ENCODE measurements at regions not wholly inside any gene's neighbourhood (a gene's known extent, or its start where the extent isn't known, plus 50 kb on each side); places are given as distances from the start of the nearest gene placed in this dataset.

DNA sequence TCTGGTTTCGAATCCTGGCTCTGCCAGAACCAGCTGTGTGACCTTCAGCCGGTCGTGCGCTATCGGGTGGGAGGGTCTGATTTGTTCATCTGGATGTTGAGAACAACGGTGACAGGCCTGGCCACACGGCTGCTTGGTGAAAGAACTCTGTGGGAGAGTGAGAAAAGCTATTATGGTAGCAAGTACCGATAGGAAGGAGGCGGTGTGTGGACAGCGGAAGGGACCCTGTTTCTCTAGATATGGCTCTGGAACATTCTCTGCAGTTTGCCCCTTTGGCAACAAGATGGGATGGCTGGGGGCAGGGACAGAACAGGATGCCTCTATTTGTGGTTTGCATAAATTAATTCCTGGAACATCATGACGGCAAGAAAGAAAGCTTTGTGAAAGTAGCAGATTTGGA lies 347.3 kb downstream of the AACS start (continued):
- TF ChIP-seq, protein P1, sequence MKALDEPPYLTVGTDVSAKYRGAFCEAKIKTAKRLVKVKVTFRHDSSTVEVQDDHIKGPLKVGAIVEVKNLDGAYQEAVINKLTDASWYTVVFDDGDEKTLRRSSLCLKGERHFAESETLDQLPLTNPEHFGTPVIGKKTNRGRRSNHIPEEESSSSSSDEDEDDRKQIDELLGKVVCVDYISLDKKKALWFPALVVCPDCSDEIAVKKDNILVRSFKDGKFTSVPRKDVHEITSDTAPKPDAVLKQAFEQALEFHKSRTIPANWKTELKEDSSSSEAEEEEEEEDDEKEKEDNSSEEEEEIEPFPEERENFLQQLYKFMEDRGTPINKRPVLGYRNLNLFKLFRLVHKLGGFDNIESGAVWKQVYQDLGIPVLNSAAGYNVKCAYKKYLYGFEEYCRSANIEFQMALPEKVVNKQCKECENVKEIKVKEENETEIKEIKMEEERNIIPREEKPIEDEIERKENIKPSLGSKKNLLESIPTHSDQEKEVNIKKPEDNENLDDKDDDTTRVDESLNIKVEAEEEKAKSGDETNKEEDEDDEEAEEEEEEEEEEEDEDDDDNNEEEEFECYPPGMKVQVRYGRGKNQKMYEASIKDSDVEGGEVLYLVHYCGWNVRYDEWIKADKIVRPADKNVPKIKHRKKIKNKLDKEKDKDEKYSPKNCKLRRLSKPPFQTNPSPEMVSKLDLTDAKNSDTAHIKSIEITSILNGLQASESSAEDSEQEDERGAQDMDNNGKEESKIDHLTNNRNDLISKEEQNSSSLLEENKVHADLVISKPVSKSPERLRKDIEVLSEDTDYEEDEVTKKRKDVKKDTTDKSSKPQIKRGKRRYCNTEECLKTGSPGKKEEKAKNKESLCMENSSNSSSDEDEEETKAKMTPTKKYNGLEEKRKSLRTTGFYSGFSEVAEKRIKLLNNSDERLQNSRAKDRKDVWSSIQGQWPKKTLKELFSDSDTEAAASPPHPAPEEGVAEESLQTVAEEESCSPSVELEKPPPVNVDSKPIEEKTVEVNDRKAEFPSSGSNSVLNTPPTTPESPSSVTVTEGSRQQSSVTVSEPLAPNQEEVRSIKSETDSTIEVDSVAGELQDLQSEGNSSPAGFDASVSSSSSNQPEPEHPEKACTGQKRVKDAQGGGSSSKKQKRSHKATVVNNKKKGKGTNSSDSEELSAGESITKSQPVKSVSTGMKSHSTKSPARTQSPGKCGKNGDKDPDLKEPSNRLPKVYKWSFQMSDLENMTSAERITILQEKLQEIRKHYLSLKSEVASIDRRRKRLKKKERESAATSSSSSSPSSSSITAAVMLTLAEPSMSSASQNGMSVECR (CRISPR knock-in tag; IDR thresholded peaks at IDR 0.05; ENCODE audit: borderline replicate concordance), result no peak
- TF ChIP-seq NFATC4 (CRISPR knock-in tag; IDR thresholded peaks at IDR 0.05), result no peak

DNA sequence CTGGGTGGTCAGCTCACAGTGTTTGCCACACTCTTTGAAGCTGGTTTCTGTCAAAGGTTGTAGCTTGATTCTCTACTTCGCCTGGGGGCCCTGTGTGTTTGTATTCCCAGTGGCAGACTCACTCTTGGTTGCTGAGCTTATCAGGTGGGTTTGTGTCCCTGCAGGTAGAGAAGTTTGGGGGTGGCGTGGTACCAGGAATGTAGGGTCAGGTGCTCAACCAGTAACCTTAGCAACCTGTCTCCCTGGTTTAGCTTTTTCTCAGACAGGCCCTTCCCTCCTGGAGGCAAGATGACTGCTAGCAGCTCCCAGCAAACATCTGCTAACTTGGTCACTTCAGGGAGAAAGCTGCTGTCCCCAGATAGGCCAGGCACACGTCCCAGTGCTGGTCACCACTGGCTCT lies 352.2 kb downstream of the AACS start:
- H3K4me1 Mint-ChIP-seq, result peaks cover 15% of the 10 kb centered on the region
- H3K9me3 Mint-ChIP-seq, result peaks cover 37% of the 10 kb centered on the region
- ATAC-seq, result no peak
- H3K27me3 Mint-ChIP-seq (ENCODE audit: low read depth), result no peaks in the 10 kb centered on the region
- TF ChIP-seq ZNF416 (CRISPR knock-in tag; IDR thresholded peaks at IDR 0.05) (no peak), GTF2I (CRISPR knock-in tag; conservative IDR thresholded peaks at IDR 0.05) (no peak), ZNF138 (CRISPR knock-in tag; conservative IDR thresholded peaks at IDR 0.05) (no peak), EMX1 (CRISPR knock-in tag; IDR thresholded peaks at IDR 0.05) (no peak), OVOL2 (CRISPR knock-in tag; IDR thresholded peaks at IDR 0.05; ENCODE audit: borderline replicate concordance) (no peak), ZNF263 (CRISPR knock-in tag; IDR thresholded peaks at IDR 0.05; ENCODE audit: low read depth) (no peak), NR1H2 (CRISPR knock-in tag; IDR thresholded peaks at IDR 0.05) (no peak), TP53 (CRISPR knock-in tag; IDR thresholded peaks at IDR 0.05) (no peak), NFATC4 (CRISPR knock-in tag; IDR thresholded peaks at IDR 0.05) (no peak)
- TF ChIP-seq, protein P2, sequence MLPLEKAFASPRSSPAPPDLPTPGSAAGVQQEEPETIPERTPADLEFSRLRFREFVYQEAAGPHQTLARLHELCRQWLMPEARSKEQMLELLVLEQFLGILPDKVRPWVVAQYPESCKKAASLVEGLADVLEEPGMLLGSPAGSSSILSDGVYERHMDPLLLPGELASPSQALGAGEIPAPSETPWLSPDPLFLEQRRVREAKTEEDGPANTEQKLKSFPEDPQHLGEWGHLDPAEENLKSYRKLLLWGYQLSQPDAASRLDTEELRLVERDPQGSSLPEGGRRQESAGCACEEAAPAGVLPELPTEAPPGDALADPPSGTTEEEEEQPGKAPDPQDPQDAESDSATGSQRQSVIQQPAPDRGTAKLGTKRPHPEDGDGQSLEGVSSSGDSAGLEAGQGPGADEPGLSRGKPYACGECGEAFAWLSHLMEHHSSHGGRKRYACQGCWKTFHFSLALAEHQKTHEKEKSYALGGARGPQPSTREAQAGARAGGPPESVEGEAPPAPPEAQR (CRISPR knock-in tag; IDR thresholded peaks at IDR 0.05), result no peak
- TF ChIP-seq, protein P3, sequence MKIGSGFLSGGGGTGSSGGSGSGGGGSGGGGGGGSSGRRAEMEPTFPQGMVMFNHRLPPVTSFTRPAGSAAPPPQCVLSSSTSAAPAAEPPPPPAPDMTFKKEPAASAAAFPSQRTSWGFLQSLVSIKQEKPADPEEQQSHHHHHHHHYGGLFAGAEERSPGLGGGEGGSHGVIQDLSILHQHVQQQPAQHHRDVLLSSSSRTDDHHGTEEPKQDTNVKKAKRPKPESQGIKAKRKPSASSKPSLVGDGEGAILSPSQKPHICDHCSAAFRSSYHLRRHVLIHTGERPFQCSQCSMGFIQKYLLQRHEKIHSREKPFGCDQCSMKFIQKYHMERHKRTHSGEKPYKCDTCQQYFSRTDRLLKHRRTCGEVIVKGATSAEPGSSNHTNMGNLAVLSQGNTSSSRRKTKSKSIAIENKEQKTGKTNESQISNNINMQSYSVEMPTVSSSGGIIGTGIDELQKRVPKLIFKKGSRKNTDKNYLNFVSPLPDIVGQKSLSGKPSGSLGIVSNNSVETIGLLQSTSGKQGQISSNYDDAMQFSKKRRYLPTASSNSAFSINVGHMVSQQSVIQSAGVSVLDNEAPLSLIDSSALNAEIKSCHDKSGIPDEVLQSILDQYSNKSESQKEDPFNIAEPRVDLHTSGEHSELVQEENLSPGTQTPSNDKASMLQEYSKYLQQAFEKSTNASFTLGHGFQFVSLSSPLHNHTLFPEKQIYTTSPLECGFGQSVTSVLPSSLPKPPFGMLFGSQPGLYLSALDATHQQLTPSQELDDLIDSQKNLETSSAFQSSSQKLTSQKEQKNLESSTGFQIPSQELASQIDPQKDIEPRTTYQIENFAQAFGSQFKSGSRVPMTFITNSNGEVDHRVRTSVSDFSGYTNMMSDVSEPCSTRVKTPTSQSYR (CRISPR knock-in tag; IDR thresholded peaks at IDR 0.05), result no peak
- TF ChIP-seq, protein P4, sequence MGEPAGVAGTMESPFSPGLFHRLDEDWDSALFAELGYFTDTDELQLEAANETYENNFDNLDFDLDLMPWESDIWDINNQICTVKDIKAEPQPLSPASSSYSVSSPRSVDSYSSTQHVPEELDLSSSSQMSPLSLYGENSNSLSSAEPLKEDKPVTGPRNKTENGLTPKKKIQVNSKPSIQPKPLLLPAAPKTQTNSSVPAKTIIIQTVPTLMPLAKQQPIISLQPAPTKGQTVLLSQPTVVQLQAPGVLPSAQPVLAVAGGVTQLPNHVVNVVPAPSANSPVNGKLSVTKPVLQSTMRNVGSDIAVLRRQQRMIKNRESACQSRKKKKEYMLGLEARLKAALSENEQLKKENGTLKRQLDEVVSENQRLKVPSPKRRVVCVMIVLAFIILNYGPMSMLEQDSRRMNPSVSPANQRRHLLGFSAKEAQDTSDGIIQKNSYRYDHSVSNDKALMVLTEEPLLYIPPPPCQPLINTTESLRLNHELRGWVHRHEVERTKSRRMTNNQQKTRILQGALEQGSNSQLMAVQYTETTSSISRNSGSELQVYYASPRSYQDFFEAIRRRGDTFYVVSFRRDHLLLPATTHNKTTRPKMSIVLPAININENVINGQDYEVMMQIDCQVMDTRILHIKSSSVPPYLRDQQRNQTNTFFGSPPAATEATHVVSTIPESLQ (CRISPR knock-in tag; IDR thresholded peaks at IDR 0.05), result no peak
- TF ChIP-seq, protein P5, sequence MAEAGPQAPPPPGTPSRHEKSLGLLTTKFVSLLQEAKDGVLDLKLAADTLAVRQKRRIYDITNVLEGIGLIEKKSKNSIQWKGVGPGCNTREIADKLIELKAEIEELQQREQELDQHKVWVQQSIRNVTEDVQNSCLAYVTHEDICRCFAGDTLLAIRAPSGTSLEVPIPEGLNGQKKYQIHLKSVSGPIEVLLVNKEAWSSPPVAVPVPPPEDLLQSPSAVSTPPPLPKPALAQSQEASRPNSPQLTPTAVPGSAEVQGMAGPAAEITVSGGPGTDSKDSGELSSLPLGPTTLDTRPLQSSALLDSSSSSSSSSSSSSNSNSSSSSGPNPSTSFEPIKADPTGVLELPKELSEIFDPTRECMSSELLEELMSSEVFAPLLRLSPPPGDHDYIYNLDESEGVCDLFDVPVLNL (CRISPR knock-in tag; IDR thresholded peaks at IDR 0.05; ENCODE audit: borderline replicate concordance, low read depth), result no peak
- TF ChIP-seq, protein P6, sequence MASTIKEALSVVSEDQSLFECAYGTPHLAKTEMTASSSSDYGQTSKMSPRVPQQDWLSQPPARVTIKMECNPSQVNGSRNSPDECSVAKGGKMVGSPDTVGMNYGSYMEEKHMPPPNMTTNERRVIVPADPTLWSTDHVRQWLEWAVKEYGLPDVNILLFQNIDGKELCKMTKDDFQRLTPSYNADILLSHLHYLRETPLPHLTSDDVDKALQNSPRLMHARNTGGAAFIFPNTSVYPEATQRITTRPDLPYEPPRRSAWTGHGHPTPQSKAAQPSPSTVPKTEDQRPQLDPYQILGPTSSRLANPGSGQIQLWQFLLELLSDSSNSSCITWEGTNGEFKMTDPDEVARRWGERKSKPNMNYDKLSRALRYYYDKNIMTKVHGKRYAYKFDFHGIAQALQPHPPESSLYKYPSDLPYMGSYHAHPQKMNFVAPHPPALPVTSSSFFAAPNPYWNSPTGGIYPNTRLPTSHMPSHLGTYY (CRISPR knock-in tag; IDR thresholded peaks at IDR 0.05), result no peak
- ChIA-PET POLR2A (no interaction called here), CTCF (no interaction called here)
- H3K4me3 Mint-ChIP-seq, result no peak overlapping the region
- no peak for DNase-seq (ENCODE audit: low spot score)
- H3K27ac Mint-ChIP-seq, result no peak overlapping the region
- peaks cover 44% of the 10 kb centered on the region for H3K36me3 Mint-ChIP-seq
